NAMALWA (cell line): ENCODE measurements at regions not wholly inside any gene's neighbourhood (a gene's known extent, or its start where the extent isn't known, plus 50 kb on each side); places are given as distances from the start of the nearest gene placed in this dataset.
"Not testable (repeated sequence)": the region's sequence is repeated elsewhere in the genome, so short reads cannot be mapped to it uniquely, and the experiment has no call there.

Source experiments
- DNase-seq: peaks from one replicate; pipeline ENCODE4 v3.0.0-alpha.2; 2015; ENCODE audit warnings: low spot score

- not testable (repeated sequence) for DNase-seq
Measured at GRCh38 chr12:76292891-76293290, 55.3 kb downstream of the BBS10 start.

GRCh38 chr12:76292305-76292704 is 55.9 kb downstream of the BBS10 start:
- not testable (repeated sequence) for DNase-seq

GRCh38 chr12:76290963-76291859 is 57.0 kb downstream of the BBS10 start:
- no peak for DNase-seq

GRCh38 chr12:76288218-76288617 is 60.0 kb downstream of the BBS10 start:
- DNase-seq: no peak

GRCh38 chr12:76284816-76285750 is 63.1 kb downstream of the BBS10 start:
- no peak for DNase-seq

- DNase-seq: no peak
Measured at GRCh38 chr12:76282744-76283143, 65.5 kb downstream of the BBS10 start.

- DNase-seq: no peak
Measured at GRCh38 chr12:76277480-76277879, 70.7 kb downstream of the BBS10 start.

GRCh38 chr12:76276499-76277151 is 71.6 kb downstream of the BBS10 start:
- DNase-seq: no peak

- no peak for DNase-seq
Measured at GRCh38 chr12:76275511-76276093, 72.6 kb downstream of the BBS10 start.

GRCh38 chr12:76274420-76275083 is 73.7 kb downstream of the BBS10 start:
- no peak for DNase-seq

- DNase-seq: no peak
Measured at GRCh38 chr12:76272287-76272686, 75.9 kb downstream of the BBS10 start.

GRCh38 chr12:76270657-76271358 is 77.4 kb downstream of the BBS10 start:
- DNase-seq: no peak

GRCh38 chr12:76268267-76268666 is 79.9 kb downstream of the BBS10 start:
- no peak for DNase-seq

- no peak for DNase-seq
Measured at GRCh38 chr12:76266797-76267196, 81.4 kb downstream of the BBS10 start.

GRCh38 chr12:76265424-76266180 is 82.6 kb downstream of the BBS10 start:
- DNase-seq: no peak

GRCh38 chr12:76264611-76265012 is 83.6 kb downstream of the BBS10 start:
- no peak for DNase-seq

GRCh38 chr12:76263696-76264095 is 84.5 kb downstream of the BBS10 start:
- no peak for DNase-seq

- DNase-seq: no peak
Measured at GRCh38 chr12:76260390-76260748, 87.8 kb downstream of the BBS10 start.

GRCh38 chr12:76259660-76260389 is 88.4 kb downstream of the BBS10 start:
- DNase-seq: no peak
